HepG2 (cell line): ENCODE measurements at regions not wholly inside any gene's neighbourhood (a gene's known extent, or its start where the extent isn't known, plus 50 kb on each side); places are given as distances from the start of the nearest gene placed in this dataset.

Experiments
- CBX5 ChIP-seq: sonication (generic); formaldehyde crosslinking; IDR thresholded peaks from 2 replicates; pipeline ENCODE4 v1.4.0; 2020; ENCODE audit warnings: missing genetic modification reagents, borderline replicate concordance
- GPN1 ChIP-seq: sonication (generic); formaldehyde crosslinking; IDR thresholded peaks from 2 replicates; pipeline ENCODE4 v1.5.1; 2020; ENCODE audit warnings: missing genetic modification reagents, borderline replicate concordance
- KDM6A ChIP-seq: IDR thresholded peaks from 2 replicates; pipeline ENCODE4 v1.6.1; 2016; ENCODE audit warnings: low read depth
- NPAS2 ChIP-seq: sonication (generic); formaldehyde crosslinking; IDR thresholded peaks from 2 replicates; pipeline ENCODE4 v1.8.0; 2022; ENCODE audit warnings: mild to moderate bottlenecking, missing genetic modification reagents, borderline replicate concordance
- POLR2A ChIP-seq, 2 experiments: IDR thresholded peaks; 2 replicates each; pipeline ENCODE4 v1.6.1; 2011; ENCODE audit warnings: low read depth in 2 of 2, low read length in 2 of 2, mild to moderate bottlenecking in 1 of 2, moderate library complexity in 1 of 2; ENCODE audit not compliant: insufficient read depth in 1 of 2
- REPIN1 ChIP-seq: sonication (generic); formaldehyde crosslinking; IDR thresholded peaks from 2 replicates; pipeline ENCODE4 v1.8.0; 2022; ENCODE audit warnings: missing genetic modification reagents, low read depth, mild to moderate bottlenecking, borderline replicate concordance
- SRSF9 ChIP-seq: fragments of 200-400 bp; formaldehyde crosslinking; IDR thresholded peaks from 2 replicates; pipeline ENCODE4 v1.6.1; 2018; ENCODE audit warnings: borderline replicate concordance, mild to moderate bottlenecking, low read depth, low read length; ENCODE audit not compliant: insufficient read depth, poor library complexity, severe bottlenecking
- WIZ ChIP-seq: sonication (generic); formaldehyde crosslinking; IDR thresholded peaks from 2 replicates; pipeline ENCODE4 v1.5.1; 2020; ENCODE audit warnings: mild to moderate bottlenecking, missing genetic modification reagents
- YY1 ChIP-seq: IDR thresholded peaks from 2 replicates; pipeline ENCODE4 v1.6.1; 2011; ENCODE audit warnings: low read length, low read depth, moderate library complexity, mild to moderate bottlenecking; ENCODE audit not compliant: insufficient read depth, insufficient replicate concordance
- ZNF136 ChIP-seq: sonication (generic); formaldehyde crosslinking; IDR thresholded peaks from 2 replicates; pipeline ENCODE4 v1.8.1; 2022; ENCODE audit warnings: low read depth, mild to moderate bottlenecking, moderate library complexity, missing genetic modification reagents
- ZNF225 ChIP-seq: sonication (generic); formaldehyde crosslinking; IDR thresholded peaks from 2 replicates; pipeline ENCODE4 v1.4.0; 2020; ENCODE audit warnings: mild to moderate bottlenecking, missing genetic modification reagents
- ZNF24 ChIP-seq: fragments of 450-650 bp; IDR thresholded peaks from 2 replicates; pipeline ENCODE4 v1.6.1; 2017; ENCODE audit warnings: antibody characterized with exemption, mild to moderate bottlenecking
- ZNF354B ChIP-seq: sonication (generic); formaldehyde crosslinking; IDR thresholded peaks from 2 replicates; pipeline ENCODE4 v1.8.0; 2022; ENCODE audit warnings: mild to moderate bottlenecking, missing genetic modification reagents
- ZNF501 ChIP-seq: sonication (generic); formaldehyde crosslinking; IDR thresholded peaks from 2 replicates; pipeline ENCODE4 v1.5.1; 2020; ENCODE audit warnings: mild to moderate bottlenecking, moderate library complexity, missing genetic modification reagents
- ZNF564 ChIP-seq: sonication (generic); formaldehyde crosslinking; IDR thresholded peaks from 2 replicates; pipeline ENCODE4 v1.8.1; 2023; ENCODE audit warnings: mild to moderate bottlenecking, missing genetic modification reagents
- TF ChIP-seq, protein P1 (sequence below): sonication (generic); formaldehyde crosslinking; IDR thresholded peaks from 2 replicates; pipeline ENCODE4 v1.4.0; 2020; ENCODE audit warnings: mild to moderate bottlenecking, missing genetic modification reagents
- TF ChIP-seq, protein P2 (sequence below): sonication (generic); formaldehyde crosslinking; IDR thresholded peaks from 2 replicates; pipeline ENCODE4 v1.8.1; 2023; ENCODE audit warnings: mild to moderate bottlenecking, missing genetic modification reagents
- TF ChIP-seq, protein P3 (sequence below): sonication (generic); formaldehyde crosslinking; IDR thresholded peaks from 2 replicates; pipeline ENCODE4 v1.4.0; 2020; ENCODE audit warnings: mild to moderate bottlenecking, low read depth, missing genetic modification reagents
- TF ChIP-seq, protein P4 (sequence below): sonication (generic); formaldehyde crosslinking; IDR thresholded peaks from 2 replicates; pipeline ENCODE4 v1.4.0; 2020; ENCODE audit warnings: missing genetic modification reagents, borderline replicate concordance
- TF ChIP-seq, protein P5 (sequence below): IDR thresholded peaks from 2 replicates; pipeline ENCODE4 v1.6.1; 2016; ENCODE audit warnings: missing compliant biosample characterization, missing genetic modification reagents, borderline replicate concordance
- TF ChIP-seq, protein P6 (sequence below): sonication (generic); formaldehyde crosslinking; IDR thresholded peaks from 2 replicates; pipeline ENCODE4 v1.5.1; 2020; ENCODE audit warnings: mild to moderate bottlenecking, missing genetic modification reagents

DNA sequence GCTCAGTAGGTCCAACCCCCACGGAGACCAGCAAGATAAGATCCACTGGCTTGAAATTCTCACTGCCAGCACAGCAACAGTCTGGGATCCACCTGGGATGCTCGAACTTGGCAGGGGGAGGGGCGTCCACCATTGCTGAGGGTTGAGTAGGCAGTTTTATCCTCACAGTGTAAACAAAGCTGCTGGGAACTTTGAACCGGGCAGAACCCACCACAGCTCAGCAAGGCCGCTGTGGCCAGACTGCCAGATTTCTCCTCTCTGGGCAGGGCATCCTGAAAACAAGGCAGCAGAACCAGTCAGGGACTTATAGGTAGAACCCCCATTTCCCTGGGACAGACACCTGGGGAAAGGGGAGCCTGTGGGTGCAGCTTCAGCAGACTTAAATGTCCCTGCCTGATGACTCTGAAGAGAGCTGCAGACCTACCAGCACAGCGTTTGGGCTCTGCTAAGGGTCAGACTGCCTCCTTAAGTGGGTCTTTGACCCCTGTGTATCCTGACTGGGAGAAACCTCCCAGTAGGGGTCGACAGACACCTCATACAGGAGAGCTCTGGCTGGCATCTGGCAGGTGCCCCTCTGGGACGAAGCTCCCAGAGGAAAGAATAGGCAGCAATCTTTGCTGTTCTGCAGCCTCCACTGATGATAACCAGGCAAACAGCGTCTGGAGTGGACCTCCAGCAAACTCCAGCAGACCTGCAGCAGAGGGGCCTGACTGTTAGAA lies 782.4 kb upstream of the EYS start (continued):
- TF ChIP-seq CBX5 (CRISPR knock-in tag) (peak; percentile 45; the same call in 1 of the 2 replicates), ZNF564 (CRISPR knock-in tag) (no peak), YY1 (peak; percentile 74), ZNF24 (no peak), ZNF225 (CRISPR knock-in tag) (0 out of 2 replicates have a peak, but pooled peaks have one; percentile 18), REPIN1 (CRISPR knock-in tag) (peak; percentile 55; the same call in 1 of the 2 replicates), WIZ (CRISPR knock-in tag) (no peak), KDM6A (peak; percentile 45; the same call in 1 of the 2 replicates), SRSF9 (no peak), NPAS2 (CRISPR knock-in tag) (no peak), GPN1 (CRISPR knock-in tag) (no peak), ZNF354B (CRISPR knock-in tag) (no peak), POLR2A (IDR thresholded peaks at IDR 0.05; ENCODE audit: insufficient read depth in 1 of 2, low read depth in 2 of 2, low read length in 2 of 2) (no peak), ZNF136 (no peak), ZNF501 (no peak; the same call in 1 of the 2 replicates)
- TF ChIP-seq, protein P1, sequence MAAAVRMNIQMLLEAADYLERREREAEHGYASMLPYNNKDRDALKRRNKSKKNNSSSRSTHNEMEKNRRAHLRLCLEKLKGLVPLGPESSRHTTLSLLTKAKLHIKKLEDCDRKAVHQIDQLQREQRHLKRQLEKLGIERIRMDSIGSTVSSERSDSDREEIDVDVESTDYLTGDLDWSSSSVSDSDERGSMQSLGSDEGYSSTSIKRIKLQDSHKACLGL (CRISPR knock-in tag), result 0 out of 2 replicates have a peak, but pooled peaks have one; percentile 44
- TF ChIP-seq, protein P2, sequence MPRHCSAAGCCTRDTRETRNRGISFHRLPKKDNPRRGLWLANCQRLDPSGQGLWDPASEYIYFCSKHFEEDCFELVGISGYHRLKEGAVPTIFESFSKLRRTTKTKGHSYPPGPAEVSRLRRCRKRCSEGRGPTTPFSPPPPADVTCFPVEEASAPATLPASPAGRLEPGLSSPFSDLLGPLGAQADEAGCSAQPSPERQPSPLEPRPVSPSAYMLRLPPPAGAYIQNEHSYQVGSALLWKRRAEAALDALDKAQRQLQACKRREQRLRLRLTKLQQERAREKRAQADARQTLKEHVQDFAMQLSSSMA (CRISPR knock-in tag), result peak; percentile 64; the same call in 1 of the 2 replicates
- TF ChIP-seq, protein P3, sequence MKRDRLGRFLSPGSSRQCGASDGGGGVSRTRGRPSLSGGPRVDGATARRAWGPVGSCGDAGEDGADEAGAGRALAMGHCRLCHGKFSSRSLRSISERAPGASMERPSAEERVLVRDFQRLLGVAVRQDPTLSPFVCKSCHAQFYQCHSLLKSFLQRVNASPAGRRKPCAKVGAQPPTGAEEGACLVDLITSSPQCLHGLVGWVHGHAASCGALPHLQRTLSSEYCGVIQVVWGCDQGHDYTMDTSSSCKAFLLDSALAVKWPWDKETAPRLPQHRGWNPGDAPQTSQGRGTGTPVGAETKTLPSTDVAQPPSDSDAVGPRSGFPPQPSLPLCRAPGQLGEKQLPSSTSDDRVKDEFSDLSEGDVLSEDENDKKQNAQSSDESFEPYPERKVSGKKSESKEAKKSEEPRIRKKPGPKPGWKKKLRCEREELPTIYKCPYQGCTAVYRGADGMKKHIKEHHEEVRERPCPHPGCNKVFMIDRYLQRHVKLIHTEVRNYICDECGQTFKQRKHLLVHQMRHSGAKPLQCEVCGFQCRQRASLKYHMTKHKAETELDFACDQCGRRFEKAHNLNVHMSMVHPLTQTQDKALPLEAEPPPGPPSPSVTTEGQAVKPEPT (CRISPR knock-in tag), result peak; percentile 28; the same call in 1 of the 2 replicates
- TF ChIP-seq, protein P4, sequence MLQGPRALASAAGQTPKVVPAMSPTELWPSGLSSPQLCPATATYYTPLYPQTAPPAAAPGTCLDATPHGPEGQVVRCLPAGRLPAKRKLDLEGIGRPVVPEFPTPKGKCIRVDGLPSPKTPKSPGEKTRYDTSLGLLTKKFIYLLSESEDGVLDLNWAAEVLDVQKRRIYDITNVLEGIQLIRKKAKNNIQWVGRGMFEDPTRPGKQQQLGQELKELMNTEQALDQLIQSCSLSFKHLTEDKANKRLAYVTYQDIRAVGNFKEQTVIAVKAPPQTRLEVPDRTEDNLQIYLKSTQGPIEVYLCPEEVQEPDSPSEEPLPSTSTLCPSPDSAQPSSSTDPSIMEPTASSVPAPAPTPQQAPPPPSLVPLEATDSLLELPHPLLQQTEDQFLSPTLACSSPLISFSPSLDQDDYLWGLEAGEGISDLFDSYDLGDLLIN (CRISPR knock-in tag), result no peak
- TF ChIP-seq, protein P5, sequence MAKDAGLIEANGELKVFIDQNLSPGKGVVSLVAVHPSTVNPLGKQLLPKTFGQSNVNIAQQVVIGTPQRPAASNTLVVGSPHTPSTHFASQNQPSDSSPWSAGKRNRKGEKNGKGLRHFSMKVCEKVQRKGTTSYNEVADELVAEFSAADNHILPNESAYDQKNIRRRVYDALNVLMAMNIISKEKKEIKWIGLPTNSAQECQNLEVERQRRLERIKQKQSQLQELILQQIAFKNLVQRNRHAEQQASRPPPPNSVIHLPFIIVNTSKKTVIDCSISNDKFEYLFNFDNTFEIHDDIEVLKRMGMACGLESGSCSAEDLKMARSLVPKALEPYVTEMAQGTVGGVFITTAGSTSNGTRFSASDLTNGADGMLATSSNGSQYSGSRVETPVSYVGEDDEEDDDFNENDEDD, result no peak
- TF ChIP-seq, protein P6, sequence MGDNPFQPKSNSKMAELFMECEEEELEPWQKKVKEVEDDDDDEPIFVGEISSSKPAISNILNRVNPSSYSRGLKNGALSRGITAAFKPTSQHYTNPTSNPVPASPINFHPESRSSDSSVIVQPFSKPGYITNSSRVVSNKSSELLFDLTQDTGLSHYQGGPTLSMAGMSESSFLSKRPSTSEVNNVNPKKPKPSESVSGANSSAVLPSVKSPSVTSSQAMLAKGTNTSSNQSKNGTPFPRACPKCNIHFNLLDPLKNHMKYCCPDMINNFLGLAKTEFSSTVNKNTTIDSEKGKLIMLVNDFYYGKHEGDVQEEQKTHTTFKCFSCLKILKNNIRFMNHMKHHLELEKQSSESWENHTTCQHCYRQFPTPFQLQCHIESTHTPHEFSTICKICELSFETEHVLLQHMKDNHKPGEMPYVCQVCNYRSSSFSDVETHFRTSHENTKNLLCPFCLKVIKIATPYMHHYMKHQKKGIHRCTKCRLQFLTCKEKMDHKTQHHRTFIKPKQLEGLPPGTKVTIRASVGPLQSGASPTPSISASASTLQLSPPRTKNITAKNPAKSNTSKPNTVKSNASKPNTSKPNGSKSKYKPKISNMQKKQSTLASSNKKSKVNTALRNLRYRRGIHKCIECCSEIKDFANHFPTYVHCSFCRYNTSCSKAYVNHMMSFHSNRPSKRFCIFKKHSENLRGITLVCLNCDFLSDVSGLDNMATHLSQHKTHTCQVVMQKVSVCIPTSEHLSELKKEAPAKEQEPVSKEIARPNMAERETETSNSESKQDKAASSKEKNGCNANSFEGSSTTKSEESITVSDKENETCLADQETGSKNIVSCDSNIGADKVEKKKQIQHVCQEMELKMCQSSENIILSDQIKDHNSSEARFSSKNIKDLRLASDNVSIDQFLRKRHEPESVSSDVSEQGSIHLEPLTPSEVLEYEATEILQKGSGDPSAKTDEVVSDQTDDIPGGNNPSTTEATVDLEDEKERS (CRISPR knock-in tag), result no peak
